OCI-LY1 (cell line): ENCODE measurements at regions not wholly inside any gene's neighbourhood (a gene's known extent, or its start where the extent isn't known, plus 50 kb on each side); places are given as distances from the start of the nearest gene placed in this dataset.
"Not testable (repeated sequence)": the region's sequence is repeated elsewhere in the genome, so short reads cannot be mapped to it uniquely, and the experiment has no call there.

Source experiments
- H2AFZ ChIP-seq: fragments of 200-600 bp; sonication (generic), shearing (Covaris generic); 2 replicates; pipeline ENCODE4 v1.6.0; 2014; ENCODE audit warnings: antibody characterized with exemption, mild to moderate bottlenecking, low read length
- H3F3A ChIP-seq: fragments of 200-600 bp; sonication (generic), shearing (Covaris generic); 2 replicates; pipeline ENCODE4 v1.6.0; 2014; ENCODE audit warnings: mild to moderate bottlenecking, antibody characterized with exemption, low read length, moderate library complexity; ENCODE audit not compliant: insufficient read depth
- H3K27ac ChIP-seq: fragments of 200-600 bp; sonication (generic); 2 replicates; pipeline ENCODE4 v1.5.1; 2014; ENCODE audit warnings: low read length, mixed run types, mild to moderate bottlenecking, low read depth; ENCODE audit not compliant: poor library complexity, severe bottlenecking
- H3K27me3 ChIP-seq: fragments of 200-600 bp; sonication (generic); 2 replicates; pipeline ENCODE4 v1.6.0; 2014; ENCODE audit warnings: antibody characterized with exemption, mild to moderate bottlenecking, low read length, moderate library complexity; ENCODE audit not compliant: insufficient read depth
- H3K36me3 ChIP-seq: fragments of 200-600 bp; sonication (generic); 2 replicates; pipeline ENCODE4 v1.6.1; 2014; ENCODE audit warnings: mild to moderate bottlenecking, antibody characterized with exemption, low read length, moderate library complexity, mixed read lengths; ENCODE audit not compliant: insufficient read depth
- H3K4me1 ChIP-seq: fragments of 200-600 bp; sonication (generic); 2 replicates; pipeline ENCODE4 v1.5.1; 2014; ENCODE audit warnings: mild to moderate bottlenecking, low read length, moderate library complexity; ENCODE audit not compliant: insufficient read depth, severe bottlenecking
- H3K4me2 ChIP-seq: fragments of 200-600 bp; sonication (generic), shearing (Covaris generic); 2 replicates; pipeline ENCODE4 v1.6.1; 2014; ENCODE audit warnings: low read length
- H3K4me3 ChIP-seq: fragments of 200-600 bp; sonication (generic); 2 replicates; pipeline ENCODE4 v1.5.1; 2014; ENCODE audit warnings: low read length, low read depth, mild to moderate bottlenecking, mixed read lengths; ENCODE audit not compliant: poor library complexity, severe bottlenecking
- H3K79me2 ChIP-seq: fragments of 200-600 bp; shearing (Covaris generic); 2 replicates; pipeline ENCODE4 v1.6.1; 2016; ENCODE audit warnings: mixed run types, low read length, mixed read lengths; ENCODE audit not compliant: insufficient read depth
- H3K9ac ChIP-seq: fragments of 200-600 bp; sonication (generic), shearing (Covaris generic); 2 replicates; pipeline ENCODE4 v1.6.1; 2014; ENCODE audit warnings: mild to moderate bottlenecking, low read length, mixed read lengths
- H3K9me2 ChIP-seq: fragments of 200-600 bp; sonication (generic), shearing (Covaris generic); 2 replicates; pipeline ENCODE4 v1.6.1; 2014; ENCODE audit warnings: low read depth, mild to moderate bottlenecking, low read length, mixed read lengths
- H3K9me3 ChIP-seq: fragments of 200-600 bp; shearing (Covaris generic); 2 replicates; pipeline ENCODE4 v1.6.1; 2014; ENCODE audit warnings: low read length, mixed read lengths
- H4K20me1 ChIP-seq: fragments of 200-600 bp; sonication (generic), shearing (Covaris generic); 2 replicates; pipeline ENCODE4 v1.6.0; 2016; ENCODE audit warnings: mild to moderate bottlenecking, low read length; ENCODE audit not compliant: insufficient read depth
- CTCF ChIP-seq: fragments of 200-600 bp; sonication (generic), shearing (Covaris generic); IDR thresholded peaks from 2 replicates; pipeline ENCODE4 v1.5.1; 2017; ENCODE audit warnings: mild to moderate bottlenecking, antibody characterized with exemption, low read length, moderate library complexity, mixed read lengths
- EZH2 ChIP-seq: fragments of 200-600 bp; sonication (generic), shearing (Covaris generic); IDR thresholded peaks from 2 replicates; pipeline ENCODE4 v1.8.0; 2017; ENCODE audit warnings: borderline replicate concordance, mixed run types, mild to moderate bottlenecking, antibody characterized with exemption, low read length, moderate library complexity, mixed read lengths

- TF ChIP-seq CTCF = no peak
- no peak for TF ChIP-seq EZH2
- H3K4me2 ChIP-seq = no peak overlapping the region
- H3K9me2 ChIP-seq = no peaks in the 10 kb centered on the region
- H3K27ac ChIP-seq = no peak overlapping the region
- H3K36me3 ChIP-seq = no peaks in the 10 kb centered on the region
- no peaks in the 10 kb centered on the region for H3K79me2 ChIP-seq
- no peaks in the 10 kb centered on the region for H3K4me1 ChIP-seq
- H3K4me3 ChIP-seq = no peak overlapping the region
- H3K27me3 ChIP-seq = no peaks in the 10 kb centered on the region
- H3F3A ChIP-seq = no peaks in the 10 kb centered on the region
- H4K20me1 ChIP-seq = no peaks in the 10 kb centered on the region
- no peak overlapping the region for H2AFZ ChIP-seq
- no peaks in the 10 kb centered on the region for H3K9me3 ChIP-seq
- no peak overlapping the region for H3K9ac ChIP-seq
These were observed 236.6 kb downstream of the SATB1 start for GRCh38 chr3:18188491-18188890.

DNA sequence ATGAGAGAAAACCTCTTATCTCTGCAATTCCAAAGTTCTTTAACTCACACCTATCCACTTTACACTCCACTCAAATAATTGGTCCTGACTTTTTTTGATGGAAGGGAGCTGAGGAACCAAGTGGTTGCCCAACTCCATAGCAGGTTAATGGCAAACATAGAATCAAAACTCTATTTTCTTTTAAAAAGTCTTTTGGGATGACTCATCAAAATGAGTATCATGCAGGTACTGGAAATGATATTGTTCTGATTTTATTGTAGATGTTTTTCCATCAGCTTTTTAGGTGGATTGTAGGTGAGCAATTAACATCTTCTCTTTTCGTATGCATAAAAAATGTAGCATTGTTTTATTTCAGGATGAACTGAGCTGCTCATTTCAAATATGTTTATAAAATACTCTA is 239.5 kb downstream of the SATB1 start:
- Histone ChIP-seq H3F3A (no peaks in the 10 kb centered on the region), H3K9me3 (no peaks in the 10 kb centered on the region), H3K9ac (no peak overlapping the region), H3K4me2 (no peak overlapping the region), H3K79me2 (no peaks in the 10 kb centered on the region), H4K20me1 (no peaks in the 10 kb centered on the region), H3K27ac (no peak overlapping the region), H3K36me3 (no peaks in the 10 kb centered on the region), H2AFZ (no peak overlapping the region), H3K4me1 (no peaks in the 10 kb centered on the region), H3K27me3 (no peaks in the 10 kb centered on the region), H3K9me2 (no peaks in the 10 kb centered on the region), H3K4me3 (no peak overlapping the region)
- TF ChIP-seq CTCF = no peak
- TF ChIP-seq EZH2 = no peak

- H4K20me1 ChIP-seq, H3K9me3 ChIP-seq, H3K27ac ChIP-seq, H3K4me3 ChIP-seq, H3K27me3 ChIP-seq, H3K9ac ChIP-seq, H2AFZ ChIP-seq, H3F3A ChIP-seq, H3K9me2 ChIP-seq, H3K4me1 ChIP-seq, H3K4me2 ChIP-seq, H3K79me2 ChIP-seq, H3K36me3 ChIP-seq: not testable (repeated sequence)
These were observed 242.2 kb downstream of the SATB1 start for GRCh38 chr3:18182923-18183322.

- Histone ChIP-seq H3K9me3 (no peaks in the 10 kb centered on the region), H4K20me1 (no peaks in the 10 kb centered on the region), H3K9ac (no peak overlapping the region), H3K27ac (no peak overlapping the region), H2AFZ (no peak overlapping the region), H3K4me3 (no peak overlapping the region), H3K27me3 (no peaks in the 10 kb centered on the region), H3K36me3 (no peaks in the 10 kb centered on the region), H3K9me2 (no peaks in the 10 kb centered on the region), H3K79me2 (no peaks in the 10 kb centered on the region), H3F3A (no peaks in the 10 kb centered on the region), H3K4me1 (no peaks in the 10 kb centered on the region), H3K4me2 (no peak overlapping the region)
- TF ChIP-seq CTCF = no peak
These were observed 245.6 kb downstream of the SATB1 start for GRCh38 chr3:18179521-18179920.
